Sigmoid colon (tissue), 6 donors: ENCODE measurements at regions not wholly inside any gene's neighbourhood (a gene's known extent, or its start where the extent isn't known, plus 50 kb on each side); places are given as distances from the start of the nearest gene placed in this dataset.

Experiments used
- DNase-seq: peaks from one replicate; pipeline ENCODE4 v3.0.0-alpha.2; 2019
- H3K27ac ChIP-seq, 4 donors: fragments of 200-600 bp; sonication (generic); one replicate each; pipeline ENCODE4 v1.5.1; 2016 to 2019; ENCODE audit warnings: mild to moderate bottlenecking in 1 of 4
- H3K27me3 ChIP-seq, 3 donors: fragments of 200-600 bp; sonication (generic); one replicate each; pipeline ENCODE4 v1.5.1; 2019; ENCODE audit warnings: mild to moderate bottlenecking in 1 of 3
- H3K36me3 ChIP-seq, 4 donors: fragments of 200-600 bp; sonication (generic); one replicate each; pipeline ENCODE4 v1.5.1; 2016 to 2019
- H3K4me1 ChIP-seq, 4 donors: fragments of 200-600 bp; sonication (generic); one replicate each; pipeline ENCODE4 v1.5.1; 2017 to 2019
- H3K4me3 ChIP-seq, 4 donors: fragments of 200-600 bp; sonication (generic); one replicate each; pipeline ENCODE4 v1.5.1; 2017 to 2019; ENCODE audit warnings: mild to moderate bottlenecking in 2 of 4, moderate library complexity in 1 of 4
- H3K9me3 ChIP-seq, 4 donors: fragments of 200-600 bp in 3 of 4; sonication (generic) in 3 of 4; one replicate each; pipeline versions ENCODE4 v1.5.1 to v1.6.1; 2013 to 2019
- CTCF ChIP-seq, 4 experiments: fragments of 450-650 bp in 3 of 4; fragments of 200-600 bp in 1 of 4; IDR thresholded peaks; one replicate each; pipeline ENCODE4 v1.5.1; 2016 to 2019; ENCODE audit warnings: antibody characterized with exemption in 4 of 4, mild to moderate bottlenecking in 3 of 4, moderate library complexity in 2 of 4
- EP300 ChIP-seq, 4 donors: sonication (generic); formaldehyde crosslinking; IDR thresholded peaks; one replicate each; pipeline ENCODE4 v1.6.1; 2017; ENCODE audit warnings: antibody characterized with exemption in 4 of 4
- POLR2A ChIP-seq, 2 donors: fragments of 450-650 bp; IDR thresholded peaks; one replicate each; pipeline ENCODE4 v1.6.1; 2016; ENCODE audit warnings: antibody characterized with exemption in 2 of 2, mild to moderate bottlenecking in 2 of 2, moderate library complexity in 2 of 2
- POLR2AphosphoS5 ChIP-seq, 4 donors: sonication (generic); formaldehyde crosslinking; IDR thresholded peaks; one replicate each; pipeline ENCODE4 v1.6.1; 2017; ENCODE audit warnings: antibody characterized with exemption in 4 of 4
- WGBS, 2 donors: extraction: QIAGEN DNeasy Blood & Tissue Kit; methylation state at CpG; one replicate each; pipeline ENCODE4 v1.1.7; 2013; 5-methylcytosine and 5-hydroxymethylcytosine counted together
- intact Hi-C: fragments of 100-400 bp; cut with DNase I; formaldehyde crosslinking; loops from one replicate; pipeline ENCODE4 v1.15.1; 2023
- donor health status: healthy with polysubstance abuse.
- donor health status: healthy.

GRCh38 chr6:106874481-106874880 lies 100.0 kb downstream of the CD24 start:
- Histone ChIP-seq H3K27me3 (no peaks in the 10 kb centered on the region), H3K4me1 (no peaks in the 10 kb centered on the region), H3K36me3 (no peaks in the 10 kb centered on the region), H3K27ac (no peak overlapping the region), H3K4me3 (no peak overlapping the region), H3K9me3 (peaks cover 0 to 6% (median 0%) of the 10 kb centered on the region in 4 donors)
- no peak for DNase-seq
- intact Hi-C loops = no loop called here
- TF ChIP-seq EP300 (IDR thresholded peaks at IDR 0.05) (no peak), POLR2A (IDR thresholded peaks at IDR 0.05) (no peak), CTCF (IDR thresholded peaks at IDR 0.05) (no peak), POLR2AphosphoS5 (IDR thresholded peaks at IDR 0.05) (no peak)

- no peaks in the 10 kb centered on the region for H3K27me3 ChIP-seq
- DNase-seq = no peak
- 74 to 81% methylated on average over 3 of the region's 3 CpGs for WGBS, 2 donors
- no peak overlapping the region for H3K4me3 ChIP-seq
- peaks cover 0 to 6% (median 0%) of the 10 kb centered on the region in 4 donors for H3K9me3 ChIP-seq
- H3K27ac ChIP-seq = no peak overlapping the region
- TF ChIP-seq POLR2A (IDR thresholded peaks at IDR 0.05) = no peak
- no peak for TF ChIP-seq CTCF (IDR thresholded peaks at IDR 0.05)
- TF ChIP-seq EP300 (IDR thresholded peaks at IDR 0.05) = no peak
- no peak for TF ChIP-seq POLR2AphosphoS5 (IDR thresholded peaks at IDR 0.05)
- intact Hi-C loops = no loop called here
- H3K36me3 ChIP-seq = no peaks in the 10 kb centered on the region
- no peaks in the 10 kb centered on the region for H3K4me1 ChIP-seq
These were observed 102.5 kb downstream of the CD24 start for GRCh38 chr6:106872049-106872448.

GRCh38 chr6:106870824-106871717 lies 103.5 kb downstream of the CD24 start:
- DNase-seq = no peak
- Histone ChIP-seq H3K4me3 (no peak overlapping the region), H3K9me3 (peaks cover 0 to 6% (median 0%) of the 10 kb centered on the region in 4 donors), H3K4me1 (no peaks in the 10 kb centered on the region), H3K36me3 (no peaks in the 10 kb centered on the region), H3K27me3 (no peaks in the 10 kb centered on the region), H3K27ac (no peak overlapping the region)
- intact Hi-C loops = no loop called here
- no peak for TF ChIP-seq POLR2AphosphoS5 (IDR thresholded peaks at IDR 0.05)
- TF ChIP-seq EP300 (IDR thresholded peaks at IDR 0.05) = no peak
- no peak for TF ChIP-seq POLR2A (IDR thresholded peaks at IDR 0.05)
- TF ChIP-seq CTCF (IDR thresholded peaks at IDR 0.05) = no peak
- 18 to 68% methylated on average over 3 of the region's 3 CpGs for WGBS, 2 donors

- TF ChIP-seq EP300 (IDR thresholded peaks at IDR 0.05) (no peak), POLR2AphosphoS5 (IDR thresholded peaks at IDR 0.05) (no peak), POLR2A (IDR thresholded peaks at IDR 0.05) (no peak), CTCF (IDR thresholded peaks at IDR 0.05) (no peak)
- Histone ChIP-seq H3K36me3 (no peaks in the 10 kb centered on the region), H3K9me3 (no peaks in the 10 kb centered on the region), H3K27me3 (no peaks in the 10 kb centered on the region), H3K27ac (no peak overlapping the region), H3K4me3 (no peak overlapping the region), H3K4me1 (no peaks in the 10 kb centered on the region)
- intact Hi-C loops = no loop called here
- WGBS, 2 donors = 96 to 99% methylated on average over 1 of the region's 1 CpG
- DNase-seq = no peak
These were observed 104.5 kb downstream of the CD24 start for GRCh38 chr6:106870069-106870468.
